ENCODE measurements at regions not wholly inside any gene's neighbourhood (a gene's known extent, or its start where the extent isn't known, plus 50 kb on each side); places are given as distances from the start of the nearest gene placed in this dataset.
"Not testable (repeated sequence)": the region's sequence is repeated elsewhere in the genome, so short reads cannot be mapped to it uniquely, and the experiment has no call there.

DNA sequence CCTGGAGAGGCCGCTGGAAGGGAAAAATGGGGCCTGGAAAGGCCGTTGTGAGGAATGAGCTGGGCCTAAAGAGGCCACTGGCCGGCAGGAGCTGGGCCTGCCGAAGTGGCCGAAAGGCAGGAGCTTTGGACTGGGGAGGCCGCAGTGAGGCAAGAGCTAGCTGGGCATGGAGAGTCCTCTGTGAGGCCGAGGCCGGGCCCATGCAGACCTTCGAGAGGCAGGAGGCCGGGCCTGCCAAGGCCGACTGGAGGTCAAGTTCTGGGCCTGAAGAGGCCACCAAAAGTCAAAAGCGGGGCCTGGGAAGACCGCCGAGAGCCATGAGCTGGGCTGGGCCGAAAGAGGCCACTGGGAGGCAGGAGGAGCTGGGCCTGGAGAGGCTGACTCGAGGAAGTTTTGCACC lies 71.6 kb upstream of the COBL start:
- not testable (repeated sequence) for H3K4me3 ChIP-seq (ENCODE audit: severe bottlenecking); DNase-seq (ENCODE audit: low spot score); H3K4me1 ChIP-seq (ENCODE audit: insufficient read depth, poor library complexity, severe bottlenecking); H3K27ac ChIP-seq (ENCODE audit: poor library complexity, severe bottlenecking); H3K36me3 ChIP-seq (ENCODE audit: low read depth); H3K9me3 ChIP-seq (ENCODE audit: severe bottlenecking); ATAC-seq (ENCODE audit: low read depth); H3K27me3 ChIP-seq (ENCODE audit: insufficient read depth, poor library complexity, severe bottlenecking)

DNA sequence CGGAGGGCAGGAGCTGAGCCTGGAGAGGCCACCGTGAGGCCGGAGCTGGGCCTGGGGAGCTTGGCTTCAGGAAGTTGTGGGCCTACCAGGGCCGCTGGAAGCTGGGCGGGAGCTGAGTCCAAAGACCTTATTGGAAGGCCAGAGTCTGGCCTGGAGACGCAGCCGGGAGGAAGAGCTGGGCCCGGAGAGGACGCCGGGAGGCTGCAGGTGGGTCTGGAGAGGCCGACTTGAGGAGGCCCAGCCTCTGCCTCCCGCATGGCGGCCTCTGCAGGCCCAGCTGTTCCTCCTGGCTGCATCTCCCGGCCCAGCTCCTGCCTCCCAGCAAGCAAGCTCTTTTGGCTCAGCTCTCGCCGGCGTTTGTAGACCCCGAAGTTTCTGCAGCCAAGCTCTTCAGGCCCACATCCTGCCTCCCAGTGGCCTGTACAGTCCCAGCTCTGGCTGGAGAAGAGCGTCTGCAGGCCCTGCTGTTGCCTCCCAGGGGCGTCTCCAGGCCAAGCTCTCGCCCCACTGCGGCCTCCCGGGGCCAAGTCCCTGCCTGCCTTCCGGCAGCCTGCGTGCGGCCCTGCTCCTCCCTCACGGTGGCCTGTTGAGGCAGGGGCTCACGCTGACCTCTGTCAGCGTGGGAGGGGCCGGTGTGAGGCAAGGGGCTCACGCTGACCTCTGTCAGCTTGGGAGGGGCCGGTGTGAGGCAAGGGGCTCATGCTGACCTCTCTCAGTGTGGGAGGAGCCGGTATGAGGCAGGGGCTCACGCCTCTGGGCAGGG lies 70.4 kb upstream of the COBL start:
- not testable (repeated sequence) for DNase-seq (ENCODE audit: low spot score); H3K36me3 ChIP-seq (ENCODE audit: low read depth); H3K4me1 ChIP-seq (ENCODE audit: insufficient read depth, poor library complexity, severe bottlenecking); H3K27me3 ChIP-seq (ENCODE audit: insufficient read depth, poor library complexity, severe bottlenecking); H3K27ac ChIP-seq (ENCODE audit: poor library complexity, severe bottlenecking); H3K9me3 ChIP-seq (ENCODE audit: severe bottlenecking); ATAC-seq (ENCODE audit: low read depth); H3K4me3 ChIP-seq (ENCODE audit: severe bottlenecking)

DNA sequence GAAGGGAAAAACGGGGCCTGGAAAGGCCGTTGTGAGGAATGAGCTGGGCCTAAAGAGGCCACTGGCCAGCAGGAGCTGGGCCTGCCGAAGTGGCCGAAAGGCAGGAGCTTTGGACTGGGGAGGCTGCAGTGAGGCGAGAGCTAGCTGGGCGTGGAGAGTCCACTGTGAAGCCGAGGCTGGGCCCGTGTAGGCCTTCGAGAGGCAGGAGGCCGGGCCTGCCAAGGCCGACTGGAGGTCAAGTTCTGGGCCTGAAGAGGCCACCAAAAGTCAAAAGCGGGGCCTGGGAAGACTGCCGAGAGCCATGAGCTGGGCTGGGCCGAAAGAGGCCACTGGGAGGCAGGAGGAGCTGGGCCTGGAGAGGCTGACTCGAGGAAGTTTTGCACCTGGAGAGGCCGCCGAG lies 69.6 kb upstream of the COBL start:
- not testable (repeated sequence) for H3K36me3 ChIP-seq (ENCODE audit: low read depth); H3K27ac ChIP-seq (ENCODE audit: poor library complexity, severe bottlenecking); ATAC-seq (ENCODE audit: low read depth); H3K27me3 ChIP-seq (ENCODE audit: insufficient read depth, poor library complexity, severe bottlenecking); H3K9me3 ChIP-seq (ENCODE audit: severe bottlenecking); H3K4me3 ChIP-seq (ENCODE audit: severe bottlenecking); DNase-seq (ENCODE audit: low spot score); H3K4me1 ChIP-seq (ENCODE audit: insufficient read depth, poor library complexity, severe bottlenecking)

- H3K4me3 ChIP-seq (ENCODE audit: severe bottlenecking); H3K27me3 ChIP-seq (ENCODE audit: insufficient read depth, poor library complexity, severe bottlenecking); ATAC-seq (ENCODE audit: low read depth); H3K4me1 ChIP-seq (ENCODE audit: insufficient read depth, poor library complexity, severe bottlenecking); H3K36me3 ChIP-seq (ENCODE audit: low read depth); DNase-seq (ENCODE audit: low spot score); H3K27ac ChIP-seq (ENCODE audit: poor library complexity, severe bottlenecking); H3K9me3 ChIP-seq (ENCODE audit: severe bottlenecking): not testable (repeated sequence)
Observed at GRCh38 chr7:51382243-51382642, 65.6 kb upstream of the COBL start.

- H3K27ac ChIP-seq (ENCODE audit: poor library complexity, severe bottlenecking), result peak overlapping the region; percentile 61
- peaks cover 3% of the 10 kb centered on the region for H3K4me1 ChIP-seq (ENCODE audit: insufficient read depth, poor library complexity, severe bottlenecking)
- no peaks in the 10 kb centered on the region for H3K36me3 ChIP-seq (ENCODE audit: low read depth)
- DNase-seq (ENCODE audit: low spot score) (no peak), ATAC-seq (ENCODE audit: low read depth) (peak; percentile 99)
- H3K9me3 ChIP-seq (ENCODE audit: severe bottlenecking), result no peaks in the 10 kb centered on the region
- no peak overlapping the region for H3K4me3 ChIP-seq (ENCODE audit: severe bottlenecking)
- H3K27me3 ChIP-seq (ENCODE audit: insufficient read depth, poor library complexity, severe bottlenecking), result no peaks in the 10 kb centered on the region
- TF ChIP-seq CTCF (IDR thresholded peaks at IDR 0.05; ENCODE audit: poor library complexity, severe bottlenecking), result no peak
Observed at GRCh38 chr7:51376420-51377092, 59.9 kb upstream of the COBL start.

DNA sequence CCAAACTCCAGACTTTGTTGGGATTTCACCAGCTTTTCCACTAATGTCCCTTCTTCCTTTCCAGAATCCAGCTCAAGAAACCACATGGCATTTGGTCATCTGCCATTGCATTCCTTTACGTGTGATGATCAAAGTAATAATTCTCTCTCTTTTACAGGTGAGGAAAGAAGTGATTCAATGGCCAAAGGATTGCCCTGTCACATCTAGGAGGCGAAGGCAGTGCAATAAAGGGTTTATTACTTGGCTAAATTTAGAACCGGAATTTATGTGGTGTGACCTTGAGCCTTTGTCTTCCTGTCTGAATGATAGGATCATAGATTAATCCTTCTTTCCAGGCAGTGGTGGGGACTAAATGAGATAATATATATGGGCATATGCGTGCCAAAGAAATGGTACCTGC lies 58.3 kb upstream of the COBL start:
- no peak for TF ChIP-seq CTCF (IDR thresholded peaks at IDR 0.05; ENCODE audit: poor library complexity, severe bottlenecking)
- no peaks in the 10 kb centered on the region for H3K27me3 ChIP-seq (ENCODE audit: insufficient read depth, poor library complexity, severe bottlenecking)
- H3K9me3 ChIP-seq (ENCODE audit: severe bottlenecking), result no peaks in the 10 kb centered on the region
- H3K27ac ChIP-seq (ENCODE audit: poor library complexity, severe bottlenecking), result no peak overlapping the region
- no peaks in the 10 kb centered on the region for H3K36me3 ChIP-seq (ENCODE audit: low read depth)
- H3K4me3 ChIP-seq (ENCODE audit: severe bottlenecking), result no peak overlapping the region
- H3K4me1 ChIP-seq (ENCODE audit: insufficient read depth, poor library complexity, severe bottlenecking), result peaks cover 3% of the 10 kb centered on the region
- ATAC-seq (ENCODE audit: low read depth) (no peak), DNase-seq (ENCODE audit: low spot score) (no peak)

- not testable (repeated sequence) for ATAC-seq (ENCODE audit: low read depth); H3K4me1 ChIP-seq (ENCODE audit: insufficient read depth, poor library complexity, severe bottlenecking); H3K9me3 ChIP-seq (ENCODE audit: severe bottlenecking); H3K4me3 ChIP-seq (ENCODE audit: severe bottlenecking); DNase-seq (ENCODE audit: low spot score); H3K27me3 ChIP-seq (ENCODE audit: insufficient read depth, poor library complexity, severe bottlenecking); H3K27ac ChIP-seq (ENCODE audit: poor library complexity, severe bottlenecking); H3K36me3 ChIP-seq (ENCODE audit: low read depth)
Observed at GRCh38 chr7:51373607-51374006, 57.0 kb upstream of the COBL start.

Measured in RWPE2 (cell line).